H9 (cell line): ENCODE measurements at regions not wholly inside any gene's neighbourhood (a gene's known extent, or its start where the extent isn't known, plus 50 kb on each side); places are given as distances from the start of the nearest gene placed in this dataset.

Experiments
- DNase-seq: peaks from one replicate; pipeline ENCODE4 v3.0.0-alpha.2; 2017
- H2AFZ ChIP-seq: one replicate; pipeline ENCODE4 v1.6.1; 2013; ENCODE audit warnings: mild to moderate bottlenecking, low read length, control low read depth, moderate library complexity
- H2AK5ac ChIP-seq: 2 replicates; pipeline ENCODE4 v1.6.1; 2013; ENCODE audit warnings: low read length, control low read depth, mixed read lengths; ENCODE audit not compliant: insufficient read length
- H2BK120ac ChIP-seq: one replicate; pipeline ENCODE4 v1.6.1; 2013; ENCODE audit warnings: low read depth, mild to moderate bottlenecking, low read length, control low read depth, inconsistent platforms; ENCODE audit not compliant: poor library complexity, severe bottlenecking
- H2BK12ac ChIP-seq: 2 replicates; pipeline ENCODE4 v1.6.1; 2013; ENCODE audit warnings: low read length, control low read depth, mixed read lengths, low read depth; ENCODE audit not compliant: insufficient read length
- H2BK15ac ChIP-seq: 2 replicates; pipeline ENCODE4 v1.6.1; 2013; ENCODE audit warnings: low read depth, low read length, control low read depth
- H2BK20ac ChIP-seq: one replicate; pipeline ENCODE4 v1.6.1; 2013; ENCODE audit warnings: low read depth, mild to moderate bottlenecking, low read length, control low read depth, inconsistent platforms; ENCODE audit not compliant: poor library complexity, severe bottlenecking
- H2BK5ac ChIP-seq: 2 replicates; pipeline ENCODE4 v1.6.1; 2013; ENCODE audit warnings: low read length, control low read depth, mixed read lengths; ENCODE audit not compliant: insufficient read length
- H3K14ac ChIP-seq: 2 replicates; pipeline ENCODE4 v1.6.1; 2013; ENCODE audit warnings: low read length, control low read depth; ENCODE audit not compliant: insufficient read depth
- H3K18ac ChIP-seq: 2 replicates; pipeline ENCODE4 v1.6.1; 2013; ENCODE audit warnings: low read depth, mild to moderate bottlenecking, mixed read lengths, low read length, control low read depth; ENCODE audit not compliant: insufficient read length
- H3K23ac ChIP-seq: 2 replicates; pipeline ENCODE4 v1.6.1; 2013; ENCODE audit warnings: low read length, control low read depth, mixed read lengths, low read depth; ENCODE audit not compliant: insufficient read length
- H3K23me2 ChIP-seq: 2 replicates; pipeline ENCODE4 v1.6.1; 2013; ENCODE audit warnings: low read depth, mild to moderate bottlenecking, mixed read lengths, low read length, control low read depth; ENCODE audit not compliant: insufficient read length, poor library complexity, severe bottlenecking
- H3K27ac ChIP-seq: 2 replicates; pipeline ENCODE4 v1.5.1; 2013; ENCODE audit warnings: low read length, control low read depth, mixed read lengths, low read depth; ENCODE audit not compliant: insufficient read length
- H3K27me3 ChIP-seq: 2 replicates; pipeline ENCODE4 v1.6.1; 2013; ENCODE audit warnings: low read length, control low read depth, inconsistent platforms; ENCODE audit not compliant: insufficient read depth
- H3K4ac ChIP-seq: 2 replicates; pipeline ENCODE4 v1.6.1; 2013; ENCODE audit warnings: low read depth, mild to moderate bottlenecking, control low read depth, inconsistent platforms, low read length, moderate library complexity
- H3K4me1 ChIP-seq: 2 replicates; pipeline ENCODE4 v1.6.1; 2013; ENCODE audit warnings: low read length, control low read depth, inconsistent platforms; ENCODE audit not compliant: insufficient read depth
- H3K4me2 ChIP-seq: 2 replicates; pipeline ENCODE4 v1.6.1; 2013; ENCODE audit warnings: low read length, control low read depth, mixed read lengths; ENCODE audit not compliant: insufficient read length, insufficient read depth
- H3K56ac ChIP-seq: 2 replicates; pipeline ENCODE4 v1.6.1; 2013; ENCODE audit warnings: low read depth, mild to moderate bottlenecking, mixed read lengths, low read length, control low read depth; ENCODE audit not compliant: insufficient read length
- H3K79me1 ChIP-seq: 2 replicates; pipeline ENCODE4 v1.6.1; 2013; ENCODE audit warnings: low read depth, mild to moderate bottlenecking, moderate library complexity, low read length, control low read depth, inconsistent platforms; ENCODE audit not compliant: insufficient read depth, poor library complexity, severe bottlenecking
- H3K79me2 ChIP-seq: 2 replicates; pipeline ENCODE4 v1.6.1; 2013; ENCODE audit warnings: low read length, control low read depth, inconsistent platforms; ENCODE audit not compliant: insufficient read depth
- H3K9ac ChIP-seq: 2 replicates; pipeline ENCODE4 v1.6.1; 2013; ENCODE audit warnings: low read length, control low read depth, mixed read lengths; ENCODE audit not compliant: insufficient read length; ENCODE audit errors: extremely low read depth
- H3K9me3 ChIP-seq: one replicate; pipeline ENCODE4 v1.6.1; 2013; ENCODE audit warnings: low read depth, low read length, inconsistent platforms; ENCODE audit not compliant: control insufficient read depth
- H3T11ph ChIP-seq: one replicate; pipeline ENCODE4 v1.6.1; 2013; ENCODE audit warnings: mild to moderate bottlenecking, low read length, control low read depth, inconsistent platforms
- H4K20me1 ChIP-seq: one replicate; pipeline ENCODE4 v1.6.1; 2013; ENCODE audit not compliant: control insufficient read depth, insufficient read length, insufficient read depth
- H4K5ac ChIP-seq: 2 replicates; pipeline ENCODE4 v1.6.1; 2013; ENCODE audit warnings: low read depth, mild to moderate bottlenecking, mixed read lengths, low read length, control low read depth; ENCODE audit not compliant: insufficient read length
- H4K8ac ChIP-seq: replicated peaks from 2 replicates; pipeline ENCODE4 v1.6.1; 2013; ENCODE audit warnings: low read length, control low read depth, mixed read lengths, low read depth; ENCODE audit not compliant: insufficient read length
- H4K91ac ChIP-seq: 2 replicates; pipeline ENCODE4 v1.6.1; 2013; ENCODE audit warnings: low read depth, mild to moderate bottlenecking, moderate library complexity, mixed read lengths, low read length, control low read depth; ENCODE audit not compliant: insufficient read length
- H3K27ac Mint-ChIP-seq, 3 experiments: 2 replicates in 2 of 3; 3 replicates in 1 of 3; pipeline ENCODE4 v1.8.0; 2020 to 2021; ENCODE audit warnings: mixed read lengths in 3 of 3, mild to moderate bottlenecking in 1 of 3, moderate library complexity in 1 of 3
- H3K27me3 Mint-ChIP-seq: 2 replicates; pipeline ENCODE4 v1.8.0; 2021; ENCODE audit warnings: low read depth, mild to moderate bottlenecking, moderate library complexity, mixed read lengths
- H3K36me3 Mint-ChIP-seq, 3 experiments: 2 replicates in 2 of 3; 3 replicates in 1 of 3; pipeline ENCODE4 v1.8.0; 2020 to 2021; ENCODE audit warnings: low read depth in 3 of 3, mixed read lengths in 3 of 3; ENCODE audit not compliant: insufficient read depth in 1 of 3
- H3K4me1 Mint-ChIP-seq, 2 experiments: 2 replicates each; pipeline ENCODE4 v1.8.0; 2020; ENCODE audit warnings: mixed read lengths in 2 of 2
- H3K4me3 Mint-ChIP-seq, 2 experiments: 2 replicates in 1 of 2; 3 replicates in 1 of 2; pipeline ENCODE4 v1.8.0; 2020 to 2021; ENCODE audit warnings: mild to moderate bottlenecking in 2 of 2, mixed read lengths in 2 of 2, moderate library complexity in 1 of 2
- H3K9me3 Mint-ChIP-seq, 2 experiments: 2 replicates in 1 of 2; 3 replicates in 1 of 2; pipeline ENCODE4 v1.8.0; 2020; ENCODE audit warnings: mild to moderate bottlenecking in 2 of 2, mixed read lengths in 2 of 2, moderate library complexity in 1 of 2
- CTCF ChIP-seq: fragments of 200-600 bp; sonication (generic); conservative IDR thresholded peaks from 3 replicates; pipeline ENCODE4 v1.8.0; 2021; ENCODE audit warnings: antibody characterized with exemption, mild to moderate bottlenecking
- WGBS: extraction: QIAGEN DNeasy Blood & Tissue Kit; methylation state at CpG from one replicate; pipeline ENCODE4 v1.1.7; 2013; ENCODE audit warnings: missing lambda C conversion rate, low lambda C conversion rate, mixed read lengths; ENCODE audit not compliant: insufficient read length; ENCODE audit errors: extremely low coverage; 5-methylcytosine and 5-hydroxymethylcytosine counted together

GRCh38 chr5:166709691-166710090 lies 1581.8 kb upstream of the WWC1 start:
- Histone ChIP-seq H4K20me1 (no peaks in the 10 kb centered on the region), H3K27me3 (no peaks in the 10 kb centered on the region), H2BK20ac (no peak overlapping the region), H3K23me2 (no peaks in the 10 kb centered on the region), H2AFZ (no peak overlapping the region), H2BK5ac (no peak overlapping the region), H2BK15ac (no peak overlapping the region), H3K14ac (no peak overlapping the region), H2AK5ac (no peak overlapping the region), H3K9ac (no peak overlapping the region), H3K23ac (no peak overlapping the region), H3K18ac (no peak overlapping the region), H3K56ac (no peak overlapping the region), H3T11ph (no peak overlapping the region), H4K91ac (no peak overlapping the region), H2BK120ac (no peak overlapping the region), H3K4ac (no peak overlapping the region), H3K4me1 (peaks cover 8% of the 10 kb centered on the region; the same call in 1 of the 2 replicates), H2BK12ac (no peak overlapping the region), H4K8ac (no peak overlapping the region), H3K79me1 (no peaks in the 10 kb centered on the region), H4K5ac (no peak overlapping the region), H3K27ac (no peak overlapping the region), H3K79me2 (no peaks in the 10 kb centered on the region), H3K4me2 (no peak overlapping the region), H3K9me3 (no peaks in the 10 kb centered on the region)
- Mint-ChIP-seq H3K27me3 (no peaks in the 10 kb centered on the region; the same call in 1 of the 2 replicates), H3K9me3 (peaks cover 1 to 4% of the 10 kb centered on the region in 2 experiments; a peak in 3 of 5 replicates), H3K36me3 (peaks cover 0 to 12% (median 4%) of the 10 kb centered on the region in 3 experiments; a peak in 3 of 7 replicates), H3K27ac (no peak overlapping the region), H3K4me1 (peaks cover 24 to 33% of the 10 kb centered on the region in 2 experiments), H3K4me3 (no peak overlapping the region)
- WGBS, result no CpG with 5 or more reads among the region's 1 CpG
- DNase-seq, result no peak
- no peak for TF ChIP-seq CTCF
